H1 (cell line): ENCODE measurements at regions not wholly inside any gene's neighbourhood (a gene's known extent, or its start where the extent isn't known, plus 50 kb on each side); places are given as distances from the start of the nearest gene placed in this dataset.

Experiments
- CEBPB ChIP-seq: IDR thresholded peaks from 2 replicates; pipeline ENCODE4 v1.6.1; 2012; ENCODE audit warnings: low read depth, low read length
- CREB1 ChIP-seq: IDR thresholded peaks from 2 replicates; pipeline ENCODE4 v1.6.1; 2012; ENCODE audit warnings: inconsistent platforms
- GABPA ChIP-seq: IDR thresholded peaks from 2 replicates; pipeline ENCODE4 v1.6.1; 2011; ENCODE audit warnings: mild to moderate bottlenecking, low read length, moderate library complexity, borderline replicate concordance; ENCODE audit not compliant: insufficient read depth
- KDM4A ChIP-seq: IDR thresholded peaks from one replicate; pipeline ENCODE4 v1.7.1; 2012; ENCODE audit warnings: low read depth, mild to moderate bottlenecking, moderate library complexity, low read length, inconsistent platforms; ENCODE audit not compliant: severe bottlenecking
- PHF8 ChIP-seq: fragments of 200-600 bp; sonication (generic); conservative IDR thresholded peaks from 2 replicates; pipeline ENCODE4 v1.7.1; 2012; ENCODE audit warnings: low read depth, mild to moderate bottlenecking, inconsistent platforms, low read length, moderate library complexity
- POU5F1 ChIP-seq: IDR thresholded peaks from 2 replicates; pipeline ENCODE4 v1.6.1; 2011; ENCODE audit warnings: low read depth, mild to moderate bottlenecking, low read length, moderate library complexity
- RAD21 ChIP-seq, 2 experiments: IDR thresholded peaks in 1 of 2; conservative IDR thresholded peaks in 1 of 2; 2 replicates each; pipeline ENCODE4 v1.6.1; 2011; ENCODE audit warnings: low read depth in 2 of 2, low read length in 2 of 2, improper control_type of control experiment in 1 of 2, inconsistent platforms in 1 of 2, mild to moderate bottlenecking in 1 of 2, moderate library complexity in 1 of 2
- SP2 ChIP-seq: IDR thresholded peaks from 2 replicates; pipeline ENCODE4 v1.6.1; 2012; ENCODE audit warnings: mild to moderate bottlenecking, low read length, inconsistent platforms
- TCF12 ChIP-seq: IDR thresholded peaks from 2 replicates; pipeline ENCODE4 v1.6.1; 2011; ENCODE audit warnings: low read depth, mild to moderate bottlenecking, low read length
- TF ChIP-seq, protein P1 (sequence below): fragments of 300-600 bp; sonication (generic); IDR thresholded peaks from 2 replicates; pipeline ENCODE4 v1.7.1; 2012; ENCODE audit warnings: low read length, moderate library complexity, mild to moderate bottlenecking, inconsistent platforms; ENCODE audit not compliant: insufficient replicate concordance
- TF ChIP-seq, protein P2 (sequence below): IDR thresholded peaks from 2 replicates; pipeline ENCODE4 v1.6.1; 2011; ENCODE audit warnings: low read length, improper control_type of control experiment

DNA sequence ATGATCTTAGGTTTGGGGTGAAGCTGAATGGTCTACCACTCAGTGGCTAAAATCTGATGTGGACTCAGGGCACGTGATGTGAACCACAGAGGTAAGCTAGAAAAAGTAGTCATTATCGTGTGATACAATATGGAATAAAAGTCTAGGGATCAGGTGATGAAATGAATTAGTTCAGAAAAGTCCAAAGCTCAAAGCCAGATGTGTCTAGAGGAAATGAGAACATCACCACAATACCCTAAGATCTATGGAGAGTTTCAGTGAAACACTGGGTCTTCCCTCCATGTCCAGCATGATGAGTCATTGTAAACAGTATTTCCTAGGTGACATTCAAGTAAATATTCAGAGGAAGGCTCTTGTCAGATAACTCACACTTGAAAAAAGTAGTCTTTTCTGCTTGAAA lies 1257.4 kb upstream of the ZEB2 start (continued):
- TF ChIP-seq, protein P1, sequence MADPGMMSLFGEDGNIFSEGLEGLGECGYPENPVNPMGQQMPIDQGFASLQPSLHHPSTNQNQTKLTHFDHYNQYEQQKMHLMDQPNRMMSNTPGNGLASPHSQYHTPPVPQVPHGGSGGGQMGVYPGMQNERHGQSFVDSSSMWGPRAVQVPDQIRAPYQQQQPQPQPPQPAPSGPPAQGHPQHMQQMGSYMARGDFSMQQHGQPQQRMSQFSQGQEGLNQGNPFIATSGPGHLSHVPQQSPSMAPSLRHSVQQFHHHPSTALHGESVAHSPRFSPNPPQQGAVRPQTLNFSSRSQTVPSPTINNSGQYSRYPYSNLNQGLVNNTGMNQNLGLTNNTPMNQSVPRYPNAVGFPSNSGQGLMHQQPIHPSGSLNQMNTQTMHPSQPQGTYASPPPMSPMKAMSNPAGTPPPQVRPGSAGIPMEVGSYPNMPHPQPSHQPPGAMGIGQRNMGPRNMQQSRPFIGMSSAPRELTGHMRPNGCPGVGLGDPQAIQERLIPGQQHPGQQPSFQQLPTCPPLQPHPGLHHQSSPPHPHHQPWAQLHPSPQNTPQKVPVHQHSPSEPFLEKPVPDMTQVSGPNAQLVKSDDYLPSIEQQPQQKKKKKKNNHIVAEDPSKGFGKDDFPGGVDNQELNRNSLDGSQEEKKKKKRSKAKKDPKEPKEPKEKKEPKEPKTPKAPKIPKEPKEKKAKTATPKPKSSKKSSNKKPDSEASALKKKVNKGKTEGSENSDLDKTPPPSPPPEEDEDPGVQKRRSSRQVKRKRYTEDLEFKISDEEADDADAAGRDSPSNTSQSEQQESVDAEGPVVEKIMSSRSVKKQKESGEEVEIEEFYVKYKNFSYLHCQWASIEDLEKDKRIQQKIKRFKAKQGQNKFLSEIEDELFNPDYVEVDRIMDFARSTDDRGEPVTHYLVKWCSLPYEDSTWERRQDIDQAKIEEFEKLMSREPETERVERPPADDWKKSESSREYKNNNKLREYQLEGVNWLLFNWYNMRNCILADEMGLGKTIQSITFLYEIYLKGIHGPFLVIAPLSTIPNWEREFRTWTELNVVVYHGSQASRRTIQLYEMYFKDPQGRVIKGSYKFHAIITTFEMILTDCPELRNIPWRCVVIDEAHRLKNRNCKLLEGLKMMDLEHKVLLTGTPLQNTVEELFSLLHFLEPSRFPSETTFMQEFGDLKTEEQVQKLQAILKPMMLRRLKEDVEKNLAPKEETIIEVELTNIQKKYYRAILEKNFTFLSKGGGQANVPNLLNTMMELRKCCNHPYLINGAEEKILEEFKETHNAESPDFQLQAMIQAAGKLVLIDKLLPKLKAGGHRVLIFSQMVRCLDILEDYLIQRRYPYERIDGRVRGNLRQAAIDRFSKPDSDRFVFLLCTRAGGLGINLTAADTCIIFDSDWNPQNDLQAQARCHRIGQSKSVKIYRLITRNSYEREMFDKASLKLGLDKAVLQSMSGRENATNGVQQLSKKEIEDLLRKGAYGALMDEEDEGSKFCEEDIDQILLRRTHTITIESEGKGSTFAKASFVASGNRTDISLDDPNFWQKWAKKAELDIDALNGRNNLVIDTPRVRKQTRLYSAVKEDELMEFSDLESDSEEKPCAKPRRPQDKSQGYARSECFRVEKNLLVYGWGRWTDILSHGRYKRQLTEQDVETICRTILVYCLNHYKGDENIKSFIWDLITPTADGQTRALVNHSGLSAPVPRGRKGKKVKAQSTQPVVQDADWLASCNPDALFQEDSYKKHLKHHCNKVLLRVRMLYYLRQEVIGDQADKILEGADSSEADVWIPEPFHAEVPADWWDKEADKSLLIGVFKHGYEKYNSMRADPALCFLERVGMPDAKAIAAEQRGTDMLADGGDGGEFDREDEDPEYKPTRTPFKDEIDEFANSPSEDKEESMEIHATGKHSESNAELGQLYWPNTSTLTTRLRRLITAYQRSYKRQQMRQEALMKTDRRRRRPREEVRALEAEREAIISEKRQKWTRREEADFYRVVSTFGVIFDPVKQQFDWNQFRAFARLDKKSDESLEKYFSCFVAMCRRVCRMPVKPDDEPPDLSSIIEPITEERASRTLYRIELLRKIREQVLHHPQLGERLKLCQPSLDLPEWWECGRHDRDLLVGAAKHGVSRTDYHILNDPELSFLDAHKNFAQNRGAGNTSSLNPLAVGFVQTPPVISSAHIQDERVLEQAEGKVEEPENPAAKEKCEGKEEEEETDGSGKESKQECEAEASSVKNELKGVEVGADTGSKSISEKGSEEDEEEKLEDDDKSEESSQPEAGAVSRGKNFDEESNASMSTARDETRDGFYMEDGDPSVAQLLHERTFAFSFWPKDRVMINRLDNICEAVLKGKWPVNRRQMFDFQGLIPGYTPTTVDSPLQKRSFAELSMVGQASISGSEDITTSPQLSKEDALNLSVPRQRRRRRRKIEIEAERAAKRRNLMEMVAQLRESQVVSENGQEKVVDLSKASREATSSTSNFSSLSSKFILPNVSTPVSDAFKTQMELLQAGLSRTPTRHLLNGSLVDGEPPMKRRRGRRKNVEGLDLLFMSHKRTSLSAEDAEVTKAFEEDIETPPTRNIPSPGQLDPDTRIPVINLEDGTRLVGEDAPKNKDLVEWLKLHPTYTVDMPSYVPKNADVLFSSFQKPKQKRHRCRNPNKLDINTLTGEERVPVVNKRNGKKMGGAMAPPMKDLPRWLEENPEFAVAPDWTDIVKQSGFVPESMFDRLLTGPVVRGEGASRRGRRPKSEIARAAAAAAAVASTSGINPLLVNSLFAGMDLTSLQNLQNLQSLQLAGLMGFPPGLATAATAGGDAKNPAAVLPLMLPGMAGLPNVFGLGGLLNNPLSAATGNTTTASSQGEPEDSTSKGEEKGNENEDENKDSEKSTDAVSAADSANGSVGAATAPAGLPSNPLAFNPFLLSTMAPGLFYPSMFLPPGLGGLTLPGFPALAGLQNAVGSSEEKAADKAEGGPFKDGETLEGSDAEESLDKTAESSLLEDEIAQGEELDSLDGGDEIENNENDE, result no peak
- TF ChIP-seq PHF8 (no peak), KDM4A (no peak), RAD21 (IDR thresholded peaks at IDR 0.05 in 1 of 2, conservative IDR thresholded peaks at IDR 0.05 in 1 of 2; ENCODE audit: low read depth in 2 of 2, low read length in 2 of 2) (no peak), SP2 (no peak), GABPA (no peak), CEBPB (no peak), CREB1 (no peak), TCF12 (no peak), POU5F1 (no peak)
- TF ChIP-seq, protein P2, sequence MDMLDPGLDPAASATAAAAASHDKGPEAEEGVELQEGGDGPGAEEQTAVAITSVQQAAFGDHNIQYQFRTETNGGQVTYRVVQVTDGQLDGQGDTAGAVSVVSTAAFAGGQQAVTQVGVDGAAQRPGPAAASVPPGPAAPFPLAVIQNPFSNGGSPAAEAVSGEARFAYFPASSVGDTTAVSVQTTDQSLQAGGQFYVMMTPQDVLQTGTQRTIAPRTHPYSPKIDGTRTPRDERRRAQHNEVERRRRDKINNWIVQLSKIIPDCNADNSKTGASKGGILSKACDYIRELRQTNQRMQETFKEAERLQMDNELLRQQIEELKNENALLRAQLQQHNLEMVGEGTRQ, result no peak
